ENCODE measurements at regions not wholly inside any gene's neighbourhood (a gene's known extent, or its start where the extent isn't known, plus 50 kb on each side); places are given as distances from the start of the nearest gene placed in this dataset.
"Not testable (repeated sequence)": the region's sequence is repeated elsewhere in the genome, so short reads cannot be mapped to it uniquely, and the experiment has no call there.

DNA sequence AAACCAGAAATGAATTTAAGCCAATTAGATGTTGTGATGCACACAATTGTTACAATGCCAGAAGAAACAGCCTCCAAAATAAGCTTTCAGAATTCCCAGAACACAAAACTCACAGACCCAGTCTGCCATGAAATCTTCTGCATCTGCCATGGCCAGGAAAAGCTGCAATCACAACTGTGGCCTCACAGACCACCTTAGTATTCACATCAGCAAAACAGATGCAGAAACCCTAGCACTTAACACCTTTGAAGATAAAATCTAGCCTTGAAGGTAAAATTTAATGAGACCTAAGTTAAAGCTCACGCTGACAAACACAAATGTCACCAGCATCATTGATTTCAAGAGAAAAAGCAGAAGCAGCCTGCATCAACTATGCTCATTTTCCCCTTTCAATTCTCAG lies 566.8 kb upstream of the TMPRSS15 start:
- no peak for DNase-seq

DNA sequence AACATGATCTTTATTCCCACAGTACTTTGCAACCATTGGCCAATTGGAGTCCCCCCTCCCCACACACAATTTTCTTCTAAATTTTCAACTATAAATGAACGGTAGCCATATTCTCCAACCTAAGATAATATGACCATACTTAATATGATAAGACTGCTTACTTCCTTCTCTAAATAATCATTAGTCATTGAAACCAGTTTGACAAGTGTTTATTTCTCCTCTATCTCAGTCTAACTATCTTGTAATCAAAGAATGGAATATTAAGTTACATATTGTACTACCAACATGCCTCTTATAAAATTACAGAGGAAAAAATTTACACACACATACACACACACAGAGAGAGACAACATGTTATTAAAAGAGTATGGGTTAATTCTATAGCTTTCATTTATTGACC lies 567.4 kb upstream of the TMPRSS15 start:
- no peak for DNase-seq

DNA sequence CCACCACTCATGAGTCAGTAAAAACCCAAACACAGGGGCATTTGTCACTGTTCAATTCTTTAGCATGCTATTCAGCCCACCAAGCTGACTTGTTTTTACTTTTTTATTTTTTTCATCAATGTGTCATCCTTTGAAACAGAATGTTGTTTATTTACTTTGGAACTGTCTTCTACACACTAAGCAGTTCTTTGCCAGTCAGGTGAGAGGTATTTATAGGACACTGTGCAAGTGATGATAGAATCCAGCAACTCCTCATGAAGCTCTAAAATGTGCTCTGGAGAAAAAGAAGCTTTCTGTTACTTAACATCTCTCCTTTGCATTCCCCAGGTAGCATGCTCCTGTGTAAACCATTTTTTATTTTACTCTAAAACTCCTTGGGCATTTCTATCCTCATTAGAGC lies 582.0 kb upstream of the TMPRSS15 start:
- no peak for DNase-seq

DNA sequence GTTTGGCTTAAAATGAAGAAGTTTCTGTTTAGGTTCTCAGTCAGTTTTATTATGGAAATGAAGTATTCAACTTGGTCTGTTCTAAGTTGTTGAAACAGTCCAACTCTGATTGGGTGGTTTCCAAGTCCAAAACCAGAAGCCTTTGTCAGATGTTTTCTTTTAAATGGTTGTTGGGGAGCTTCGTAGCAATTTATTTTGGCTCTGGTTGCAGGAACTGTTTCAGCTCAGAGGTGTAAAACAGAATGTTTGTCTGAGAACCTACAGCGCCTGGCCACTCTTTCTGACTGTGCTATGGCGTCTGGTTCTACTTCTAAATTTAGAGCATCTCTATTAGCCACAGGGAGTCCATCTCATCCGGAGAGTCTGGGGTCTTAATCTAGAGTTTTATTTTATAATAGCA lies 582.6 kb upstream of the TMPRSS15 start:
- DNase-seq: no peak

DNA sequence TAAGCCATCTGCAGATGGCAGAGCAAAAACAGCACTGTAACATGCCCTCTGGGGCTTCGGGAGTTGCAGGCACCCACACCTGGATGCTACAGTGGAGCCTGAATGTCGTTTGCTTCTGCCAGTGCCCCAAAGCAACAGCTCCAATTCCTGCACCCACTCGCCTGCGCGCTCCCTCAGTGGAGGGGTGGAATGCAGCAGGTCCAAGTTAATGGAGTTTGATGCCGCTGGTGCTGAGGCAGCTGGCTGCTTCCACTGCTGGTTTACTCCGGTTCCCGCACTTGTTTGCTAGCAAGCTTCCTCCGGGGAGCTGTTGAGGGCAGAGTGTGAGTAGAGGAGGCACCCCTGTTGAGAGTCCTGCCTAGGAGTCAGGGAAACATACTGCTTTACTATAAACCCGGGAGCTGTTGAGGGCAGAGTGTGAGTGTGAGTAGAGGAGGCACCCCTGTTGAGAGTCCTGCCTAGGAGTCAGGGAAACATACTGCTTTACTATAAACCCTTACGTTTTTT lies 584.0 kb upstream of the TMPRSS15 start:
- DNase-seq: no peak

DNA sequence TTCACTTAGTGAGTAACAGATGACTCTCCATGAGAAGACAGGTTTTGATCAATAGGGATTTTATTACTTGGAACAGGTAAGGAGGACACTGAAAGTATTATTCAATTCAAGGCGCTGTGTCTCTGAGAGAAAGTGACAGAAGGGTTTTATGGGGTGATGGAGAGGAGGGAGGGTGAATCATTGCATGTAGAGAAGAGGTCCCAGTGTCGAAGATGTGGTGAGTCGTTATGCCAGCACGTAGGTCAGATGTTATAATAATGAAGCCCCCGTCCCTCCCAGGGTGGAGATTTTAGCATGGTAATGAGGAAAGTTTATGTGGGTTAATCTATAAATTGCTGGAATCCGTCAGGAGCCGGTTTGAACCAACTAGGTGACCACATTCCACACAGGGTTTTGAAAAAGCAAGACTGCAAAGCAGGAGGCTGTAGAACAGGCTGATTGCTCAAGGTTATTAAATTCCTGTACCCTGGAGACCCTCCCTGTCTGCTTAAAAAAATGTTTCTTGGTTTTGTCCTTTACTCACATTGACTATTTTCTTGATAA lies 586.4 kb upstream of the TMPRSS15 start:
- DNase-seq: no peak

DNA sequence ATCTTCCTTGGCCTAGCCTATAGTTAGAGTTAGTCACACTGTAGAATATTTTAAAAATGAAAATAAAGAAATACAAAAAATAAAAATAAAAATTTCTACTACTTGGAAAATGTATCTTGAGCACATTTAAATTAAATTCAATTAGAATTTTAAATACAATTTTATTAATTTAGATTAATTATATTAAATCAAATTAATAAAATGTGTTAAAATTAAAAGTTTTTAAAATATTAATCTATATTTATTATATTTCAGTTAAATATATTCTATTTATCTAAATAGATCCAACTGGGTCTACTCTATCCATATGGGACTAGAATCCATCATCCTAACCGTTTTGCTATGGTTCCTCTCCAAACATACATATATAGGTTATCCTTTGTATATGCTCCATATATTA lies 588.3 kb upstream of the TMPRSS15 start:
- DNase-seq: no peak

DNA sequence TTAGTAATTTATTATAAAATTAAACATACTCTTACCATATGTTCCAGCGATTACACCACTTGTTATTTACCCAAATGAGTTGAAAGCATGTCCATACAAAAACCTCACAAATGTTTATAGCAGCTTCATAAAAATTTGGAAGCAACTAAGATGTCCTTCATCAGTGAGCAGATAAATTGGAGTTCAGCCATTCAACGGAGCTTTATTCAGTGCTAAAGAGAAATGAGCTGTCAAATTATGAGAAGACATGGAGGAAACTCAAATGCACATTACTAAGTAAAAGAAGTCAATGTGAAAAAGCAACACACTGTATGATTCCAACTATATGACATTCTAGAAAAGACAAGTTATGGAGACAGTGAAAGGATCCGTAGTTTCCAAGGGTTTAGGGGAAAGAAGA lies 606.7 kb upstream of the TMPRSS15 start:
- no peak for DNase-seq

DNA sequence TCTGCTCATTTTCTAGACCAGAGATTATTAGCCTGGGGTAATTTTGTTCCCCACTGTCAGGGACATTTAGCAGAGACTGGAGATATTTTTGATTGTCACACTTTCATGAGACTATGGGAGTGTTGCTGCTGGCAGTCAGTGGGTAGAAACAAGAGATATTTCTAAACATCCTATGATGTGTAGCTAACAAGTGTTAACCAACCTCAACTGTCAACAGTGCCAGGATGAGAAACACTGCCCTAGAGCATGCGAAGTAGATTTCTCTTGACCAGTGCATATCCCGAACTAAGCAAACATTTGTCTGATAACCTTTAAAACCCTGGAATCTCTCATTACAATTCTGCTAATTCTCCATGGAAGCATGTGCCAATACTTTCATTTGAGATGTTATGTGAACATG lies 607.4 kb upstream of the TMPRSS15 start:
- no peak for DNase-seq

DNA sequence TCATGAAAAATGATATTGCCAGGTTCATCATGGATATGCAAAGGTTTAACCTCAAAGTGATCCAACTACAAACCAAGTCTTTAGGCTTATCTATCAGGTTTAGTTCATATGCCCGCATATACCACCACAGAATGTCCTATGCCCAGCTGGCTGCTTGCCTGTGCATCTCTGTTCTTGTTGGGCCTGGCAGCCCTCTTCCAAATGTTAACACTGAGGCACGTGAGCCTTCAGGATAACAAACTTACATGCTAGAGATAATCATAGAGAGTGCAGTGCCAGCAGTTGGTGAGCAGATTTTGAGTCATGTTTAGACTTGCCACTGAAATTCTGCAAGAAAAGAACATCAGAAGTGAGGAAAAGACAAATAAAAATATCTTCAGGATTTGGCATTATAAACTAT lies 607.9 kb upstream of the TMPRSS15 start:
- DNase-seq: no peak

DNA sequence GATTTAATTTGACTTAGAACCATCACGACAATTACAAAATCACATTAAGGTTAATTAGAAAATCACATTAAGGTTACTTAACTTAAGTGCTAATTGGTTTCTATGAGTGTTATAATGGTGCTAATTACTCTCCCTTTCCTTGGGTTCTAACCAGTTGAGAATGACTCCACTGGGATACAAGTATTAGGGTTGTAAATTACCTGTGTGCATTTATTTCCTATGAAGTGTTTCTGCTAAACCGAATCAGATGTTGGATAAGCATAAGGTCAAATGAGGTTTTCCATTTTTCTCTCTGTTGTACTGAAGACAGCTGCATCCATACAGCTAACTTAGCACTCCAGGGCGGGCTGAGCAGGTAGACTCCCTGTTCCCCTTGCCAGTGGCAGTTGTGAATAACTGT lies 610.3 kb upstream of the TMPRSS15 start:
- DNase-seq: no peak

DNA sequence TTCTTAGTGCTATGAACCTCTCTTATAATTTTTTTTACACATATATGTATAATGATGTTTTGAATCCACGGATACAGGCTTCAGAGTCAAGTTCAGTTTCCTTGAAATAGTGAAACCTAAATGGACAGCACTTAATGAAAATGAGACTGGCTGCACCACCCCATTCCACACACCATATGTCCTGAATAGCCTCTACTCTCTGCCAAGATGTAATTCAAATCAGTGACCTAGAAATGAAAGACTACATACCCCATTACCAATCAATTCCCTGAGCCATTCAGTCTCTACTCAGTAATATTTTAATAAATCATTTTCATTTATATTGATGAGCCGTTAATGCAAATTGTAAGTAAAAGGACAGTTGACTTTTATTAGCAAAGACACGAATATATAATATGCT lies 614.9 kb upstream of the TMPRSS15 start:
- DNase-seq: no peak

DNA sequence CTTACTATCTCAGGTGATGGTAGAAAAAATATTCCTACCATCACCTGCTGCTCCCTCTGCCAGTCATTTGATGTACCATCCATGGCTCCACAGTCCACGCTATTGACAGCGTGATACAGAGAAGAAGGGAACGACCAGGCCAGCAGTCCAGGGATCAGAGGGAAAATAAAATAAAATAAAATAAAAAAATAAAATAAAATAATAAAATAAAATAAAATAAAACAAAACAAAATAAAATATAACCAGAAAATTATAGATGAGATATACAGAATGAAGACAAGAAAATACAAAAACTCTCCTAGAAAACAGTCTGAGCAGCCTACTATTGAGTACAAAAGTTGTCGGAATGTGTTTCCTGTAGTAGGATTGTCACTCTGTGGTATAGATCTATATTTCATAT lies 619.4 kb upstream of the TMPRSS15 start:
- DNase-seq: no peak

DNA sequence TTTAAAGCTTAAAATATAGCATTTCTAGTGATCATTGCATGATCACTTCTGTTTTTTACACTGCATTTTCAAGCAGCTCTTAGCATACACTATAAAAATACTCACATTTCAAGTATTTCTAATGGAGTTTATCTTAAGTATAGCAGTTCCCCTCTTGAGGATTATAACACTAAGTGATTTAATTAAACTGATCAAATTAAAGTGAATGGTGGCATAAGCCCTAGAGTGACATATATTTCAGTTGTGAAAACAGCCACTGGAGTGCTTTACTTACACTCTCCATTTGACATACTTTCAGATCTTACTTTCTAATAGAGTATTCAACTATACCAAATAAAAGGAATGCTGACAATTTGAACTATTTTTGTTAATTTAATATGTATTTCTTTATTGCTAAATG lies 623.3 kb upstream of the TMPRSS15 start:
- no peak for DNase-seq

DNA sequence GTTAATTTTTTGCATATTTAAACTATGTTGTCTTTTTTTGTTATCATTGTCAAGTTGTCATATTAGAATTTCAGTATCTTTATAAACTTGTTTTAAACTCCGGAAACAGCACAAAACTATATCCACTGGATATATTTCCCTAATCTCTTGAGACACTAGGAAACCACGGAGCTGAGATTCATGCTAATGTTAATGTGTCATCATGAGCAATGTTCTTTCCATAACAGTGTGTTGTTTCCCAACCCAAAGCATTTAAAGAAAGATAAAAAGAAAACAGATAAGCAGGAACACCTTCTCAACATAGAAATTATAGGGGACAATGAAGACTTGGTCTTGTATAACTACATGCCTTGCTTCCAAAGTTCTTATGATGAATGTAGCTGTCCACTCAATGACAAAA lies 626.2 kb upstream of the TMPRSS15 start:
- no peak for DNase-seq

DNA sequence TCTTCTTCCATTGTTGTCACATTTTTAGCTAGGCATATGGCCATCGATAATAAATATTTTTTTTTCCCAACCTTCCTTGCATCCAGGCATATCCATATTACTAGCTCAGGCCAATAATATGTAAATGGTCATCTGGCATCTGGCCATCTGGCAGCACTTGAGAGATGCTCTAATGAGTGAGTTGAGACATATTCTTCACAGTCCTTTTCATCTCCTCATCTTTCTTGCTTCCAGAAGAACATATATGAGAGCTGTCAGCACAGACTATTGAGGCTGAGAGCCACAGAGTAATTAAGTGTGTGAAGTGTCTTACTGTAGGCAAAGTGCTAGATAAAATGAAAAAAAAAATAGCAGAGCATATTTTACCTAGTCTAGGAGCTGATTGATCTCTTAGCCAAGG lies 628.4 kb upstream of the TMPRSS15 start:
- DNase-seq: no peak

DNA sequence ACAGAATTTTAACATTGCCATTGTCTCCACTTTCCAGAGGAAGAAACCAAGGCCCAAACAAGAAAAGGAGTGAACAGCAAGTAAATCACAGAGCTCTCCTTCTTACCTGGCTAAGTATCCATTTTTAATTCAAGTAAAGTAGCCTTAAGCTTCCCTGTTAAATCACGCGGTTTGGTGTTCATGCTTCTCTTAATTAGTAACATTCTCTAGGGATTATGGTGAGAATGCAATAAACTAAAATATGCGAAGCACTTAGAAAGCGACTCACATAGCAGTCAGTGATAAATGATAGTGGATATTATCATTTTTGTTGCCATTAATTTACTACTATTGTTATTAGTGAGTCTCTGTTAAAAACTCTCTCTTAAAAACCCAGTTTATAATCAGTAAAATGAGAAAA lies 630.5 kb upstream of the TMPRSS15 start:
- DNase-seq: no peak

DNA sequence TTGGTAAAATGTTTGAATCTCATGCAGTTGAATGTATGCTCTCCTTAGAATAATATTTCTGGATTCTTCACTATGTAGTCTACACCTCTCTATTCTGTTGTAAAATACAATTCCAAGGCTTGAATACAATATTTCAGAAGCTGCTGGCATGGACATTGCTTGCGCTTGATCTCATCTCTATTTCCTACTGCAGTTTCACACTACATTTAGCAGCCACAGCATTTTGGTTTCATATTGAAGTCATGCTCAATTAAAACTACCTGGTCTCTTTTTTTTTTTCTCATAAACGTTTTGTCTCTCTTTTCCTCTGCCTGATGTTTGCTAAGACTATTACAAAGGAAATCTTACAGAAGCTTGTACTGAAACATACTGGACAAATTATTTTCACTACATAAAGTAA lies 631.0 kb upstream of the TMPRSS15 start:
- no peak for DNase-seq

DNA sequence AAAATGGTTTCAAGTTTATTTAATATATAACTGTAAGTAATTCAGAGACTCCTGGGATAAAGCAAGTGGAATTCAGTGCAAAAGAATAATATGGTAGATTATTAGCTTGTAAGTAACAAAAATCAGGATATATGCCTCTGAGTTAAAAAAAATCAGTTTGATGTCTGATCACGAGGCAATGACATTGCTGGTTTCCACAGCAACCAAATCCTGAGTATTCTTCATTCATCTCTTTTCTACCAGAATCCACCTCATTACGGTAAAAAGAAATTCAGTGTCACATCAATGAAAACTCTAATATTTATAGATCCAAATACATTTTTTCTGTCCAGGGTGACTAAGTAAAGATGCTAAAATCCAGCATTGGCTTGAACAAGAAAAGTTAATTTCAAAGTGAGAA lies 642.3 kb upstream of the TMPRSS15 start:
- DNase-seq: no peak

DNA sequence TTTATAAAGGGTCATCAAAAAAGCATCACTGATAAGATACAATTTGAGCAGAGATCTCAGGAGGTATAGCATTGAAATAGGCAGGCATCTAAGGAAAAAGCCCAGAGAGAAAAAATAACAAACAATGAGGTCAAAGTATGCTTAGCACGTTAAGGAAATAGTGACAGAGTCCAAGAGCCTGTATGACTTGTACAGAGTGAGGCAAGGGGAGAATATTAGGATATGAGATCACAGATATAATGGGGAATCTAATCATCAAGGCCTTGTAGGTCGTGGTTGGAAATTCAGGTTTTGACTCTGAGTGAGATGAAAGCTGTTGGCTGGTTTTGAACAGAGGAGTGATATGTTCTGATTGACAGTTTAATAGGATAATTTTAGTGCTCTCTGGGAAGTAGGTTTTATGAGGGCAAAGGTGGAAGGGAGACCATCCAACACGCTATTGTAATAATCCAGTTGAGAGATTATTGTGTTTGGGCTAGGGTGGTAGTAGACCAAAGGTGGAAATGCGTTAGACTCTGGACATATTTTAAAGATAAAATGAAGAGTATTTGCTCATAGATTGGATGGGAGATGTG lies 644.6 kb upstream of the TMPRSS15 start:
- no peak for DNase-seq

DNA sequence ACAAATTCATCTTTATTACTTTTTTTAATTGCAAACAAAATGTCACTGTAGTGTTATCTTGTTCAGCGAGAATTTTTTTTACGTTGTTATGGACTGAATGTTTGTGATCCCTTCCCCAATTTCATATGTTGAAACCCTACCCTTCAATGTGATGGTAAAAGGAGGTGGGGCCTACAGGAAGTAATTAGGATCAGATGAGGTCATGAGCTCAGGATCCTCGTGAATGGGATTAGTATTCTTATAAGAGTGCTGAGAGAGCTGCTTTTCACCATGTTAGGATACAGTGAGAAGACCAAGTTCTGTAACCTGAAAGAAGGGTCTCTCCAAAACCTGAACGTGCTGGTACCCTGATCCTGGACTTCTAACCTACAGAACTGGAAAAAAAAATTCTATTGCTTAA lies 646.0 kb upstream of the TMPRSS15 start:
- no peak for DNase-seq

DNA sequence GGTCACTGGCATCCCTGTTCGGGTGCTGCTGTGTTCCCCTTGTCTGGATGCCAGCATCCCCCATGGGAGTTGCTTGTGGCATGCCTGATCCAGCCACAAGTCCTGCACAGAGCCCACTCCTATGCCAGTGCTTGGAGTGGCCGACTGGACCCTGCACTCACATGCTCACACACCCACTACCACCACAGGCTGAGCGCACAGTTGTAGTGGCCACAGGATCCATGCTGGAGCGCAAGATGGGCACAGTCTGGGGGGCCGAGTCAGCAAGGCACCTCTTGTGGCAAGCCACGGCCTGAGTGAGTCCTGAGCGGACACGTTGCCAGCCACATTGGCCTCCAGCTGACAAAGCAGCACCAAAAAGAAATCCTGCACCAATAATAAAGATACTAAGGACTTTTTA lies 661.6 kb upstream of the TMPRSS15 start:
- no peak for DNase-seq

DNA sequence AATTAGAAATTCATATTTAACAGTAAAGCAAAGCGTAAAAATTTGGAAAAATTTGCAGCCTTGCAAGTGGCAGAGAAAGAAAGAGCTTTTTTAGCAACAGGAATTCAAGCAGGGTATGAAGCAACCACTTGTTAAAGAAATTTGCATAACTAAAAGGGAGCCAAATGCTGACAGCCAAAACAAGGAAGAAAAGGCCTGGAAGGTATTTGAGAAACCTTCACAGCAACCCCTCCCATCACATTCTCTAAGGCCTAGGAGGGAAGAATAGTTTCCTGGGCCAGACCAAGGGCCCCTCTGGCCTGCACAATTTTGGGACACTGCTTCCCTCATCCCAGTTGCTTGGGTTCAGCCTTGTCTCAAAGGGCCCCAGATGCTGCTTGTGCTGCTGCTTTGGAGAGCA lies 672.4 kb upstream of the TMPRSS15 start:
- no peak for DNase-seq

DNA sequence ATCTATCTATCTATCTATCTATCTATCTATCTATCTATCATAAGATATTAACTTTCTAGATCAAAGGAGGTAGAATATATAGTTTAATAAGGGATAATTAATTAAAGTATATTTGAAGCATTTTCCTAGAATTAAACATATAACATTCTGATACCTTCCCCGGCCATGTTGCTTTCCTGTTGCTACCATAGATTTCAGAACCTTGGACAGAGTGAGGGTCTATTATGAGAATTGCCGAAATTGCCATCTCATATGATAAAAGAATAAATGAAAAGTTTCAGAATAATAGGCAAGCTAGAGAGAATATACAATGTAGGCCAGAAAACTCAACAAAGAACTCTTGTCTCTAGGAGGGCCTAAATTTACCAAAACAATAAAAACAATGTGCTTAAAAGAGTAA lies 706.1 kb upstream of the TMPRSS15 start:
- DNase-seq: no peak

DNA sequence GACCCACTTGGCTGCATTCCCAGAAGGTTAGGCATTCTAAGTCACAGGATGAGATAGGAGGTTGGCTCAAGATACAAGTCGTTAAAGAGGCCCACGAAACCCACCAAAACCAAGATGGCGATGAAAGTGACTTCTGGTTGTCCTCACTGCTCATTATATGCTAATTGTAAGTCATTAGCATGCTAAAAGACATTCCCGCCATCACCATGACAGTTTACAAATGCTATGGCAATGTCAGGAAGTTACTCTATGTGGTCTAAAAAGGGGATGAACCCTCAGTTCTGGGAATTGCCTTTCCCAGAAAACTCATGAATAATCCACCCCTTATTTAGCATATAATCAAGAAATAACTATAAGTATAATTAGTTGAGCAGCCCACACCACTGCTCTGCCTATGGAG lies 715.7 kb upstream of the TMPRSS15 start:
- DNase-seq: not testable (repeated sequence)

DNA sequence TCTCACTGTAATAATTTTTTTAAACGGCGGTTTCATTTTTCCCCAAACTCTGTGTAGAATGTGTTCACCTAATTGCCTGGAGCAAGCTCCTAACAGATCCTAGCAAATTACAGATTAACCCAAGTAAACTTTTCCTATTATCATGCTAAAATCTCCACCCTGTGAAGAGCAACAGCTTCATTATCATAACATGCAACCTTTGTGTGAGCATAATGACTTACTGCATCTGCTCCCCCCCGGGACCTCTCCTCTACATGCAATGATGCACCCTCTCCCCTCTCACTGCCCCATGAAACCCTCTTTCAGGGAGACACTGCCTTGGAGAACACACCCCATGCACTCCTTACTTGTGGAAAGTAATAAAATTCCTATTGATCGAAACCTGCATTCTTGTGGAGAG lies 717.0 kb upstream of the TMPRSS15 start:
- no peak for DNase-seq
